ENCODE measurements at regions not wholly inside any gene's neighbourhood (a gene's known extent, or its start where the extent isn't known, plus 50 kb on each side); places are given as distances from the start of the nearest gene placed in this dataset.

GRCh38 chr4:125484912-125485311 lies 170.2 kb downstream of the FAT4 start:
- Histone ChIP-seq H3K9me3 (ENCODE audit: insufficient read depth, low read length, severe bottlenecking) (peaks cover 3% of the 10 kb centered on the region), H3K4me3 (ENCODE audit: low read depth in 1 of 2, low read length in 2 of 2) (no peak overlapping the region), H3K4me2 (ENCODE audit: insufficient read depth, low read length) (no peak overlapping the region), H3K27me3 (ENCODE audit: insufficient read depth, low read length, poor library complexity) (no peaks in the 10 kb centered on the region), H3K4me1 (ENCODE audit: insufficient read depth, low read length) (no peaks in the 10 kb centered on the region), H2AFZ (ENCODE audit: low read depth, low read length) (no peak overlapping the region), H3K27ac (ENCODE audit: low read length) (no peak overlapping the region), H3K79me2 (ENCODE audit: insufficient read depth, low read length) (no peaks in the 10 kb centered on the region), H3K36me3 (ENCODE audit: insufficient read depth, low read length) (no peaks in the 10 kb centered on the region), H3K9ac (ENCODE audit: low read depth, low read length) (no peak overlapping the region), H4K20me1 (ENCODE audit: insufficient read depth, low read length) (no peaks in the 10 kb centered on the region)
- DNase-seq (no peak), ATAC-seq (ENCODE audit: insufficient read depth, low read depth) (no peak)
- no peak for TF ChIP-seq EZH2 (IDR thresholded peaks at IDR 0.05; ENCODE audit: borderline replicate concordance, low read depth, low read length, severe bottlenecking)
- TF ChIP-seq, protein P1, sequence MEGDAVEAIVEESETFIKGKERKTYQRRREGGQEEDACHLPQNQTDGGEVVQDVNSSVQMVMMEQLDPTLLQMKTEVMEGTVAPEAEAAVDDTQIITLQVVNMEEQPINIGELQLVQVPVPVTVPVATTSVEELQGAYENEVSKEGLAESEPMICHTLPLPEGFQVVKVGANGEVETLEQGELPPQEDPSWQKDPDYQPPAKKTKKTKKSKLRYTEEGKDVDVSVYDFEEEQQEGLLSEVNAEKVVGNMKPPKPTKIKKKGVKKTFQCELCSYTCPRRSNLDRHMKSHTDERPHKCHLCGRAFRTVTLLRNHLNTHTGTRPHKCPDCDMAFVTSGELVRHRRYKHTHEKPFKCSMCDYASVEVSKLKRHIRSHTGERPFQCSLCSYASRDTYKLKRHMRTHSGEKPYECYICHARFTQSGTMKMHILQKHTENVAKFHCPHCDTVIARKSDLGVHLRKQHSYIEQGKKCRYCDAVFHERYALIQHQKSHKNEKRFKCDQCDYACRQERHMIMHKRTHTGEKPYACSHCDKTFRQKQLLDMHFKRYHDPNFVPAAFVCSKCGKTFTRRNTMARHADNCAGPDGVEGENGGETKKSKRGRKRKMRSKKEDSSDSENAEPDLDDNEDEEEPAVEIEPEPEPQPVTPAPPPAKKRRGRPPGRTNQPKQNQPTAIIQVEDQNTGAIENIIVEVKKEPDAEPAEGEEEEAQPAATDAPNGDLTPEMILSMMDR (IDR thresholded peaks at IDR 0.05; ENCODE audit: borderline replicate concordance, extremely low read depth, low read length, poor library complexity, severe bottlenecking) = no peak

GRCh38 chr4:125486351-125486750 lies 171.6 kb downstream of the FAT4 start:
- Histone ChIP-seq H3K4me3 (ENCODE audit: low read depth in 1 of 2, low read length in 2 of 2) (no peak overlapping the region), H3K4me1 (ENCODE audit: insufficient read depth, low read length) (no peaks in the 10 kb centered on the region), H3K79me2 (ENCODE audit: insufficient read depth, low read length) (no peaks in the 10 kb centered on the region), H3K9me3 (ENCODE audit: insufficient read depth, low read length, severe bottlenecking) (peaks cover 6% of the 10 kb centered on the region), H3K36me3 (ENCODE audit: insufficient read depth, low read length) (no peaks in the 10 kb centered on the region), H3K27ac (ENCODE audit: low read length) (no peak overlapping the region), H4K20me1 (ENCODE audit: insufficient read depth, low read length) (no peaks in the 10 kb centered on the region), H2AFZ (ENCODE audit: low read depth, low read length) (no peak overlapping the region), H3K27me3 (ENCODE audit: insufficient read depth, low read length, poor library complexity) (no peaks in the 10 kb centered on the region), H3K4me2 (ENCODE audit: insufficient read depth, low read length) (no peak overlapping the region), H3K9ac (ENCODE audit: low read depth, low read length) (no peak overlapping the region)
- ATAC-seq (ENCODE audit: insufficient read depth, low read depth) (no peak), DNase-seq (no peak)
- TF ChIP-seq EZH2 (IDR thresholded peaks at IDR 0.05; ENCODE audit: borderline replicate concordance, low read depth, low read length, severe bottlenecking) = no peak
- TF ChIP-seq, protein P1 (IDR thresholded peaks at IDR 0.05; ENCODE audit: borderline replicate concordance, extremely low read depth, low read length, poor library complexity, severe bottlenecking) = no peak

DNA sequence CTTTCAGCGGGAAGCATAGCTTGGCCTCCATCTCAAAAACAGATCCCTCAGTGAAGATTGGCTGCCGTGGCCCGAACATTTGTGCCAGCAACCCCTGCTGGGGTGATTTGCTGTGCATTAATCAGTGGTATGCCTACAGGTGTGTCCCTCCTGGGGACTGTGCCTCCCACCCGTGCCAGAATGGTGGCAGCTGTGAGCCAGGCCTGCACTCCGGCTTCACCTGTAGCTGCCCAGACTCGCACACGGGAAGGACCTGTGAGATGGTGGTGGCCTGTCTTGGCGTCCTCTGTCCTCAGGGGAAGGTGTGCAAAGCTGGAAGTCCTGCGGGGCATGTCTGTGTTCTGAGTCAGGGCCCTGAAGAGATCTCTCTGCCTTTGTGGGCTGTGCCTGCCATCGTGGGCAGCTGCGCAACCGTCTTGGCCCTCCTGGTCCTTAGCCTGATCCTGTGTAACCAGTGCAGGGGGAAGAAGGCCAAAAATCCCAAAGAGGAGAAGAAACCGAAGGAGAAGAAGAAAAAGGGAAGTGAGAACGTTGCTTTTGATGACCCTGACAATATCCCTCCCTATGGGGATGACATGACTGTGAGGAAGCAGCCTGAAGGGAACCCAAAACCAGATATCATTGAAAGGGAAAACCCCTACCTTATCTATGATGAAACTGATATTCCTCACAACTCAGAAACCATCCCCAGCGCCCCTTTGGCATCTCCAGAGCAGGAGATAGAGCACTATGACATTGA lies 175.4 kb downstream of the FAT4 start:
- no peak for DNase-seq
- H4K20me1 ChIP-seq (ENCODE audit: insufficient read depth, low read length) = no peaks in the 10 kb centered on the region
- no peak overlapping the region for H3K4me3 ChIP-seq (ENCODE audit: low read depth in 1 of 2, low read length in 2 of 2)

More for the DNA sequence above, 175.4 kb downstream of the FAT4 start:
- no peaks in the 10 kb centered on the region for H3K36me3 ChIP-seq (ENCODE audit: insufficient read depth, low read length)
- H3K9ac ChIP-seq (ENCODE audit: low read depth, low read length) = no peak overlapping the region
- peaks cover 6% of the 10 kb centered on the region for H3K9me3 ChIP-seq (ENCODE audit: insufficient read depth, low read length, severe bottlenecking)
- no peak for ATAC-seq (ENCODE audit: insufficient read depth, low read depth)
- H3K79me2 ChIP-seq (ENCODE audit: insufficient read depth, low read length) = no peaks in the 10 kb centered on the region
- H3K4me1 ChIP-seq (ENCODE audit: insufficient read depth, low read length) = no peaks in the 10 kb centered on the region
- H3K27ac ChIP-seq (ENCODE audit: low read length) = no peak overlapping the region
- TF ChIP-seq EZH2 (IDR thresholded peaks at IDR 0.05; ENCODE audit: borderline replicate concordance, low read depth, low read length, severe bottlenecking) = no peak
- TF ChIP-seq, protein P1 (IDR thresholded peaks at IDR 0.05; ENCODE audit: borderline replicate concordance, extremely low read depth, low read length, poor library complexity, severe bottlenecking) = no peak
- H3K27me3 ChIP-seq (ENCODE audit: insufficient read depth, low read length, poor library complexity) = no peaks in the 10 kb centered on the region
- H3K4me2 ChIP-seq (ENCODE audit: insufficient read depth, low read length) = no peak overlapping the region
- no peak overlapping the region for H2AFZ ChIP-seq (ENCODE audit: low read depth, low read length)
